HG03097 (cell line): ENCODE measurements at regions not wholly inside any gene's neighbourhood (a gene's known extent, or its start where the extent isn't known, plus 50 kb on each side); places are given as distances from the start of the nearest gene placed in this dataset.

Experiments
- ATAC-seq: cut with Tn5 transposase; IDR thresholded peaks from one replicate; pipeline ENCODE4 v1.9.1; 2021; ENCODE audit not compliant: unreplicated experiment, low FRiP score

GRCh38 chr11:127281534-127281933, 281.0 kb upstream of the KIRREL3 start:
- ATAC-seq, result no peak

- ATAC-seq, result no peak
Measured at GRCh38 chr11:127275774-127276173, 275.2 kb upstream of the KIRREL3 start.

- ATAC-seq, result no peak
Measured at GRCh38 chr11:127274328-127274676, 273.7 kb upstream of the KIRREL3 start.

DNA sequence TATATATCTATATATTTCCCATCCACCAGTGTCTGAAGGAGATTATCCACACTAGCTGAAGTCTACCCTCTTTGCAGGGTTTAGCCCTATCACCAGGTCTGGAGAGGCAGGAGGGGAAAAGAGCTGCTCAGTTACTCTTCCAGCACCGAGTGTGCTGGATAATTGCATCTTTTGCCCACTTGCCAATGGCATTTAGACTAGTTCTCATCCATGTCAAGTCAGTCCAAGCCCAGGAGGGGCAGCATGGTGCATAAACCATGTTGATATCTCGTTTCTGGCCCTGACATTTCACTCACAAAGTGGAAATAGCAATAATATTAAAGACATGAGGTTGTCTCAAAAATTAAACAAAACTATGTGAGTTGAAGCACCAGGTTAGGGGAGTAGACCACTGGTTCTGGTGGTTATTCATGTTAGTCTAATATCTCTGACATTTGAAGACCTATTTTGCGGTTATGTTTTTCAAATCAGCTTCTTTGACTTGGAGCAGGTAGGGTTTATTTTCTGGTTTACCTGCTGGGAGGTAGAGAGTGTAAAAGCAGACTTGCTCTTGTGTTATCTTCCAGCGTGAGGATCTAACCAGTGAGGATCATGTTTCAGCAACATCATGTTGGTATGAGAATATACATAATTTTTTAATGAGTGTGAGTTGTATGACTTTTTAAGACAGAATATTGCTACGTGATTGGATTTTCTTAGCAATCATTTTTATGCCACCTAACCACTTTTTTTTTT, 273.2 kb upstream of the KIRREL3 start:
- no peak for ATAC-seq

- no peak for ATAC-seq
Measured at GRCh38 chr11:127270851-127271250, 270.3 kb upstream of the KIRREL3 start.

DNA sequence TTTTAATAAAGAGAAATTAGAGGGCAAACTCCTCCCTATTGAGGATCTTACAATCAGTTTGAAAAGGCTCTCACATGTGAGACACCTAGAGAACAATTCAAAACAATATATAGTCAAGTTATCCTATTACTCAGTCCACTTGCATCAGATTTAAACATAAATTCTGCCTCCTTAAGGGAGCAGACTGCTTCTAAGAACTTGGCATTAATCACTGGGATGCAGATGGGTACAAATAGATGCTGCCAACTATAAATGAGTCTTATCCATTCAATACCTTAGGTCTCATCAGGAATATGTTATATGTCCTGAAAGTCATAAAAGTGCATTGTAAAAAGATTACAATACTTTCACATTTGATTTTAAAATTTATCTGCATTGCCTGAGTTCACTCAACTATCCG, 269.3 kb upstream of the KIRREL3 start:
- ATAC-seq, result no peak

GRCh38 chr11:127268932-127269331, 268.4 kb upstream of the KIRREL3 start:
- ATAC-seq, result no peak

- ATAC-seq, result no peak
Measured at GRCh38 chr11:127268521-127268920, 268.0 kb upstream of the KIRREL3 start.

DNA sequence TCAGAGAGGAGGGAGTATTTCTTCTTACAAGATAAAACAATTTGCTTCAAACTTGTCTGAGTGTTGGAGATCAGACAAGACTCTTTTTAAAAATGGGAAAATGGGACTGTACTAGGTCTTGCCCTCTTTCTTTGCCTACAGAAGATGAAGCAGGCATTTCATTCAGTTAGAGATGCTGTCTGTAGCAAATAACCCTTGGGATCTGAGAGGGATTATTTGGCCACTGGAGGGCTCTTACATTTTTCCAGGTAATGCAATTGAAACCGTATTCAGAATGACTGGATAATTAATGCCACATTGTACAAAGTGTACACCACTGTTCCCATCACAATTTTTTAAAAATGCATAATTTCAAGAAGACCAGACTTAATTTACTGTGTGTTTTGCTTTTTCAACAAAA, 258.5 kb upstream of the KIRREL3 start:
- no peak for ATAC-seq

DNA sequence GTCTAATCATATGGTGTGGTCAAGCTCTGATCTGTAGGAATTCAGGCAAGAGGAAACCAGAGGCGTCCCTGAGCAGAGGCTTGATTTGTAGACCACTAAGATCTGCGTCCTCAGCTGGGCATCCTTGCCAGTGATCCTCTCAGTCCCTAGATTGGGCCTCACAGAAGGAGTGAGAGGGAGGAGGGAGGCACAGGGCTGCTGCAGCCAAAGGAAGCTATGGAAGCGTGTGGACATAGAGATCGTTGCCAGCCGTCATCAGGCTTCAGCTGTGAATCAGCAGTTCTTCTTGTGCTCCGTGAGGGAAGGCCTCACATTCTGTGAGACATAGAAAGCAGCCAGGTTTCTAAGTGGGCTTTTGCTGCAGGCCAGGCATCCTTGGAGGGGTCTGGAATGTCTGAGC, 254.6 kb upstream of the KIRREL3 start:
- ATAC-seq, result no peak

DNA sequence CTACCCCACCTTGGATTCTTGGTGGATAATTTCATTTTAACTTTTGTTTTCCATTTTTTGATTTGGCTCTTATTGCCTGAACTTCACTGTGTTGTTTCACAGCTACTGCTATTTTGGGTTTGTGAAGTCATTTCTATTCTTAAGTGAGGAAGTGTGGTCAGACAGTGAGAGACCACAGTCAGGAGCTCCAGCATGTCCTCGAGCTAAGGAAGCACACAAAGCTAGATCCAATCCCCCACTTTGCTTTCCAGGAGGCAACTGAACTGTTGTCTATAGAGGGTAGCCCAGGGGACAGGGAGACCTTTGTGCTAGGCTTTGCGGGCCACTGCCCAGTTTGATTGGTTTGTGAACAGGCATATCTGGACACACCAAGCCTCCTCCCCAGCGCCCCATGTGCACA, 251.8 kb upstream of the KIRREL3 start:
- ATAC-seq, result no peak

- no peak for ATAC-seq
Measured at GRCh38 chr11:127249576-127249975, 249.0 kb upstream of the KIRREL3 start.

DNA sequence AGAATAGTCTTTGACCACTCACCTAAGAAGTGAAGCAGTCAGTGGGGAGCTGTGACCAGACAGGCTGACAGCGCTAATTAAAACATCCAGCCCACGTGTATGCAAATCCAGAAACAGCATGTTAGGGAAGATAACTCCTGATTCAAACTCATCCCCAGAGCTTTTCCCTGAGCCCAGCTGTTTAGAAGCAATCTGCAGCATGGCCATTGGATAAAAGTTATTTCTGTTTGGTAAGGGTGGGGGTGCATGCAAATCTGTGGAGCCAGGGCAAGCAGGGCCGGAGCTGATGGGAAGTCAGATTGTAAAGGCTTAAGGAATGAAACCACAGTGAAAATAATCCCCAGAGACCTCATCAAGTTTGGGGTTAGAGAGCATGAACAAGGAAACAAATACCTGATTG, 247.9 kb upstream of the KIRREL3 start:
- no peak for ATAC-seq

DNA sequence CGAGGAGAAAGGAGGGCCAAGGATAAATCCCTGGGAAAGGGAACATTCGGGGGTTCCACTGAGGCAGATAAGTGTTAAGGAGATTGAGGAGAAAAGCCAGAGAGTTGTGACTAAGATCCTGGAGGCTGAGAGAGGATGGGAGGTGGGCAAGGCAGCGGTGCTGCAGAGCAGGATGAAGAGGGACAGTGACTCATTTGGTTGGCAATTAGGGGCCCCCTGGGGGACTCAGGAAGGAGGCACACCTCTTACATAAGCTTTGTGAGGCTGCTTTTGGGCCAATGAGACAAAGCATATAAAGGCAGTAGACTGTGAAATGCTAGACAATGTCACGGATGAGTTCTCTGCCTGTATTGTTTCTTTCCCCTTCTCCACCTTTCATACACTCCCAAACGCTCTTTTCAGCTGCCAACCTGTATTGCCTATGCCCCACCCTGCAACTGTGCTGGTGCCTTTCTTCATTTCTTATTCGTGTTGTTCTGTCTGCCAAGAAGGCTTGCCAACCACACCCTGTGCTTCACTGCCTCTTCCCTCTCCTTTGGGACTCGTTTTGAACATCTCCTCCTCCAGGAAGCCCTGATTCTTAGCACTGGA, 246.8 kb upstream of the KIRREL3 start:
- ATAC-seq, result no peak

- ATAC-seq, result no peak
Measured at GRCh38 chr11:127242676-127243075, 242.1 kb upstream of the KIRREL3 start.

GRCh38 chr11:127238321-127238720, 237.8 kb upstream of the KIRREL3 start:
- ATAC-seq, result no peak

DNA sequence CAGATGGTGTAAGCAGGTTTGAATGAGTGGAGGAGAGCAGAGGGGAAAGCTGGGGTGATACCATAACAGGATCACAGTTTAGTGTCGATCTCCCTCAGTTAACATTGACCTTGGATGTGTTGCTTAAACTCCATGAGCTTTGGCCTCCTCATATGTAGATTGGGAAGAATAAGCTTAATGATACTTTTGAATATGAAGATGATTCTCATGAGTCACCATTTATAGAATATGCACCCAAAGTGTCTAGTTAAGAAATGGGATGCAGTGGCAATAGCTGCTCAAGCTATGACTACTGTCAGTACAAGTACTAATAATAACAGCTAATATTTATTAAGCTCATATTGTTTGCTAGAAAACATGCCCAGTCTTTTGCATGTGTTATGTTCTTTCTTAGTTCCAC, 236.2 kb upstream of the KIRREL3 start:
- ATAC-seq, result no peak

- no peak for ATAC-seq
Measured at GRCh38 chr11:127233998-127234397, 233.4 kb upstream of the KIRREL3 start.

DNA sequence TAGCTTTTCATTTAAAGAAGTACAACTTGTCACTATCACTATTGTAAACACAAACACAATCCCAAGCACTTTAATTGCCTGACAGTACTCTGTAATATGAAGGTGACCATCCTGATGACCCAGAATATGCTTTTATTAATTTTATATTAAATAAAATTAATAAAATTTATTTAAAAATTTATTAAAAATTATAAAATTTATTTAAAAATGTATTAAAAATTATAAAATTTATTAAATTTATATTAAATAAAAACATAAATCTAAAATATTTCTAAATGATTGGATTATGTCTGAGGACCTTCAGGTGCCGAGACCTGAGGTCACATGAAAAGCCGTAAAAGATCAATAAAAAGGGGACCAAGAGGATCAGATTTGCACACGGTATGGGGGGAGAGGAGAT, 229.8 kb upstream of the KIRREL3 start:
- ATAC-seq, result no peak

DNA sequence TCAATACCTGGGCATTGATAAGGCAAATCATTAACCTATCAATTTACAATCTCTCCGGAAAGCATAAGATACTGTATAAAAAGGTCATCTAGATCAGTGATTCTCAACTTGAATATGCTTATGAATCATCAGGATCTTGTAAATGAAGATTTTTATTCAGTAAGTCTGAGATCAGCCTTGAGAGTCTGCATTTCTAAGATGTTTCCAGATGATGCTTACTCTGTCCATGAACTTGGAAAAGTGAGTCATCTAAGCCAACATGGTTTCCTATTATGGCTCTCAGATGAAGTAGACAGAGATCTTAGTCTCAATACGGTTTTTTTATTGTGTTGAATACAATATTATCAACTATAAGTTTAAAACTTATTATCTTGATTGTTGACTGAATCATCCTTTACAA, 226.4 kb upstream of the KIRREL3 start:
- no peak for ATAC-seq

DNA sequence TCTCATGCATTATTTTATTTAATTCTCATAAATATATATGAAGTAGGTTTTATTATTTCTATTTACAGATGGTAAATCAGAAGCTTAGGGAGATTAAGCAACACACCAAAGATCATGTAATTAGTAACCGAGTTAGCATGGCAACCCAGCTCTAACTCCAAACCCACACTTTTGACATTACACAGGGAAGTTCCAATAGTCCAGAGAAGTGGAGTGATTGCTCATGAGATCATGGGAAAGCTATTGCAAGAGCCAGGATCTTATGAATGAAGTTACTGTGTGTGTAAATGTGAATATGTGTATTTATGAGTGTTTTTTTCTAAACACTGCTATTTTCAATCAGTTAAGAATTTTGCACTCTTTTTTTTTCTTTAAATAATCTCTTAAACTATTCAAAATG, 225.8 kb upstream of the KIRREL3 start:
- ATAC-seq, result no peak

DNA sequence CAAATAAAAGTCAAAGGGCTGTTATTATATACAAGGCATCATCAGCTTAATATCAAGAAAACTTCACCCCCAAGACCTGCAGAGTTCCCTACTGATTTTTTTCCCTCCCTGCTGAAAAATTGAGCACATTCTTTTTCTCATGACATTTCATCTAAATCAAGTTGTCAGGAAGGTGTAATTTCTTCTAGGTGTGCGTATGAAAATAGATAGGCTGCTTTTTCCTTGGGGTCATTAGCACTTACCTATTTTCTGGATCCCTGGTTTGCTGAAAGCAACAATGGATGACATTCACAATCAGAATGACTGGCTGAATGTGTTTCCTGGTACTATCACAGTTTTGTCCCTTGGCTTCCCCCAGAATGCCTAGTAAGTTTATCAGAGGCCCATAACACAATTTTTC, 225.0 kb upstream of the KIRREL3 start:
- no peak for ATAC-seq

- no peak for ATAC-seq
Measured at GRCh38 chr11:127224276-127224675, 223.7 kb upstream of the KIRREL3 start.
